Prostate gland (tissue), 2 donors: ENCODE measurements at regions not wholly inside any gene's neighbourhood (a gene's known extent, or its start where the extent isn't known, plus 50 kb on each side); places are given as distances from the start of the nearest gene placed in this dataset.

ENCODE experiments used
- POLR2A ChIP-seq: fragments of 450-650 bp; IDR thresholded peaks from one replicate; pipeline ENCODE4 v1.6.1; 2016; ENCODE audit warnings: antibody characterized with exemption, mild to moderate bottlenecking
- POLR2AphosphoS5 ChIP-seq: sonication (generic); formaldehyde crosslinking; IDR thresholded peaks from one replicate; pipeline ENCODE4 v1.6.1; 2017; ENCODE audit warnings: antibody characterized with exemption
- TF ChIP-seq, protein P1 (sequence below), 4 experiments: fragments of 200-600 bp in 2 of 4; fragments of 450-650 bp in 2 of 4; sonication (generic) in 2 of 4; IDR thresholded peaks; 1 replicate in 3 of 4; 2 replicates in 1 of 4; pipeline ENCODE4 v1.5.1; 2016 to 2019; ENCODE audit warnings: antibody characterized with exemption in 4 of 4, mild to moderate bottlenecking in 2 of 4, moderate library complexity in 2 of 4

- TF ChIP-seq, protein P1, sequence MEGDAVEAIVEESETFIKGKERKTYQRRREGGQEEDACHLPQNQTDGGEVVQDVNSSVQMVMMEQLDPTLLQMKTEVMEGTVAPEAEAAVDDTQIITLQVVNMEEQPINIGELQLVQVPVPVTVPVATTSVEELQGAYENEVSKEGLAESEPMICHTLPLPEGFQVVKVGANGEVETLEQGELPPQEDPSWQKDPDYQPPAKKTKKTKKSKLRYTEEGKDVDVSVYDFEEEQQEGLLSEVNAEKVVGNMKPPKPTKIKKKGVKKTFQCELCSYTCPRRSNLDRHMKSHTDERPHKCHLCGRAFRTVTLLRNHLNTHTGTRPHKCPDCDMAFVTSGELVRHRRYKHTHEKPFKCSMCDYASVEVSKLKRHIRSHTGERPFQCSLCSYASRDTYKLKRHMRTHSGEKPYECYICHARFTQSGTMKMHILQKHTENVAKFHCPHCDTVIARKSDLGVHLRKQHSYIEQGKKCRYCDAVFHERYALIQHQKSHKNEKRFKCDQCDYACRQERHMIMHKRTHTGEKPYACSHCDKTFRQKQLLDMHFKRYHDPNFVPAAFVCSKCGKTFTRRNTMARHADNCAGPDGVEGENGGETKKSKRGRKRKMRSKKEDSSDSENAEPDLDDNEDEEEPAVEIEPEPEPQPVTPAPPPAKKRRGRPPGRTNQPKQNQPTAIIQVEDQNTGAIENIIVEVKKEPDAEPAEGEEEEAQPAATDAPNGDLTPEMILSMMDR (IDR thresholded peaks at IDR 0.05): no peak
- TF ChIP-seq POLR2AphosphoS5: no peak
- TF ChIP-seq POLR2A: no peak
Observed at GRCh38 chr3:38987456-38987855, 64.3 kb downstream of the SCN11A start.
